ENCODE measurements at regions not wholly inside any gene's neighbourhood (a gene's known extent, or its start where the extent isn't known, plus 50 kb on each side); places are given as distances from the start of the nearest gene placed in this dataset.

DNA sequence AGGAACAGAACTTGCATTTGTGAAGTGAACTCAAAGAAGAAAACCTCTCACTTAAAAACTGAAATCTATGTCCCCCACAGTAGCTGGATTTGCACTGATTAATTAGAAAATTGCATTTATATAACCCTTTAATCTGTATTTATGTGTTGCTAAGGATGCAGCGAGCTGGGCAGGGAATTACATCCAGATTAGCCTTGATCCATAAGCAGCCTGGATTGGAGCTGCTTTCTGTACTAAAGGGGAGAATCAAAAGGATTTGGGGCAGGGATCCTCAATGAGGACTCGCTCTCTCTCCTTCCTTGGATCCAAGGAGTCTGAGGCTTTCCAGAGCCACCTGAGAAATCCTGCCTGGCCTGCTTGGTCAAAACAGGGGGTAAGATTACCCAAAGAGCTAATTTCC is 125.9 kb downstream of the TLE3 start:
- TF ChIP-seq RAD21 (IDR thresholded peaks at IDR 0.05; ENCODE audit: low read depth) (no peak), TCF12 (IDR thresholded peaks at IDR 0.05; ENCODE audit: low read depth) (no peak), EP300 (IDR thresholded peaks at IDR 0.05; ENCODE audit: borderline replicate concordance) (no peak)

All from Ishikawa (cell line).